ENCODE measurements at regions not wholly inside any gene's neighbourhood (a gene's known extent, or its start where the extent isn't known, plus 50 kb on each side); places are given as distances from the start of the nearest gene placed in this dataset.

DNA sequence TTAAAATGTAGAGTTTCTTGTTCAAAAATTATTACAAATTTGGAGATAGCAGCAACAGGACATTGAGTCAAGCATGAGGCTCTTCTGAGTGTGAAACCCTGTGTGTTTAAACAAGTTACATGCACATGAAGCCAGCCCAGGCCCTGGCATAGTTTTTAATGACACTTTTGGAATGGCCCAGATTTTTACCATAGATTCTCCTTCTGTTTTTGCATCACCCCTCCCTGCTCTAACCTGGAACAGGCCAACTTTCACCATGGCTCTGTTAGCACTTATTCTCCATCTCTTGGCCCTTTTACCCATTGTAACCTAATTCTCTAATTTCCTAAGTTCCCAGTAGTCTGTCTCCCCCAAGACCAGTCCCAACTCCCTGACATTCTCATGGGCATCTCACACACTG lies 63.1 kb upstream of the PRSS23 start:
- no peak overlapping the region for H2AFZ ChIP-seq
- peak overlapping the region; percentile 57 for H3K4me2 ChIP-seq
- H3K27me3 ChIP-seq (ENCODE audit: insufficient read depth, low read depth): no peaks in the 10 kb centered on the region
- DNase-seq: no peak
- no peaks in the 10 kb centered on the region for H3K79me2 ChIP-seq (ENCODE audit: low read depth)
- intact Hi-C loops (cut with micrococcal nuclease; ENCODE audit: unreplicated experiment): no loop called here
- H3K27ac ChIP-seq: peak overlapping the region; percentile 1; the same call in 1 of the 2 replicates
- ChIA-PET POLR2A (ENCODE audit: unreplicated experiment) (interaction anchor here (0.7 kb wide), 1 partner anchor 17 kb away, joined by 4 read pairs; no protein-coding TSS in a partner anchor), CTCF (interaction anchor here (0.6 kb wide), 1 partner anchor 375 kb away, joined by 8 read pairs; no protein-coding TSS in a partner anchor)
- peaks cover 91% of the 10 kb centered on the region for H3K4me1 ChIP-seq (replicated peaks; ENCODE audit: insufficient read depth)
- H3K36me3 ChIP-seq (ENCODE audit: low read depth): no peaks in the 10 kb centered on the region
- TF ChIP-seq, protein P1, sequence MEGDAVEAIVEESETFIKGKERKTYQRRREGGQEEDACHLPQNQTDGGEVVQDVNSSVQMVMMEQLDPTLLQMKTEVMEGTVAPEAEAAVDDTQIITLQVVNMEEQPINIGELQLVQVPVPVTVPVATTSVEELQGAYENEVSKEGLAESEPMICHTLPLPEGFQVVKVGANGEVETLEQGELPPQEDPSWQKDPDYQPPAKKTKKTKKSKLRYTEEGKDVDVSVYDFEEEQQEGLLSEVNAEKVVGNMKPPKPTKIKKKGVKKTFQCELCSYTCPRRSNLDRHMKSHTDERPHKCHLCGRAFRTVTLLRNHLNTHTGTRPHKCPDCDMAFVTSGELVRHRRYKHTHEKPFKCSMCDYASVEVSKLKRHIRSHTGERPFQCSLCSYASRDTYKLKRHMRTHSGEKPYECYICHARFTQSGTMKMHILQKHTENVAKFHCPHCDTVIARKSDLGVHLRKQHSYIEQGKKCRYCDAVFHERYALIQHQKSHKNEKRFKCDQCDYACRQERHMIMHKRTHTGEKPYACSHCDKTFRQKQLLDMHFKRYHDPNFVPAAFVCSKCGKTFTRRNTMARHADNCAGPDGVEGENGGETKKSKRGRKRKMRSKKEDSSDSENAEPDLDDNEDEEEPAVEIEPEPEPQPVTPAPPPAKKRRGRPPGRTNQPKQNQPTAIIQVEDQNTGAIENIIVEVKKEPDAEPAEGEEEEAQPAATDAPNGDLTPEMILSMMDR (conservative IDR thresholded peaks at IDR 0.05): no peak
- TF ChIP-seq EZH2 (IDR thresholded peaks at IDR 0.05; ENCODE audit: low read depth): no peak
- H4K20me1 ChIP-seq (ENCODE audit: insufficient read depth): no peaks in the 10 kb centered on the region
- H3K9me3 ChIP-seq (ENCODE audit: insufficient read depth, low read depth): peaks cover 8% of the 10 kb centered on the region
- H3K9me2 ChIP-seq (ENCODE audit: insufficient read depth): no peaks in the 10 kb centered on the region
- BruUV-seq (replicated peaks): no TSS peak
- H3K4me3 ChIP-seq: no peak overlapping the region
- peaks cover 62% of the 10 kb centered on the region for H3F3A ChIP-seq (ENCODE audit: insufficient read depth, low read depth)

DNA sequence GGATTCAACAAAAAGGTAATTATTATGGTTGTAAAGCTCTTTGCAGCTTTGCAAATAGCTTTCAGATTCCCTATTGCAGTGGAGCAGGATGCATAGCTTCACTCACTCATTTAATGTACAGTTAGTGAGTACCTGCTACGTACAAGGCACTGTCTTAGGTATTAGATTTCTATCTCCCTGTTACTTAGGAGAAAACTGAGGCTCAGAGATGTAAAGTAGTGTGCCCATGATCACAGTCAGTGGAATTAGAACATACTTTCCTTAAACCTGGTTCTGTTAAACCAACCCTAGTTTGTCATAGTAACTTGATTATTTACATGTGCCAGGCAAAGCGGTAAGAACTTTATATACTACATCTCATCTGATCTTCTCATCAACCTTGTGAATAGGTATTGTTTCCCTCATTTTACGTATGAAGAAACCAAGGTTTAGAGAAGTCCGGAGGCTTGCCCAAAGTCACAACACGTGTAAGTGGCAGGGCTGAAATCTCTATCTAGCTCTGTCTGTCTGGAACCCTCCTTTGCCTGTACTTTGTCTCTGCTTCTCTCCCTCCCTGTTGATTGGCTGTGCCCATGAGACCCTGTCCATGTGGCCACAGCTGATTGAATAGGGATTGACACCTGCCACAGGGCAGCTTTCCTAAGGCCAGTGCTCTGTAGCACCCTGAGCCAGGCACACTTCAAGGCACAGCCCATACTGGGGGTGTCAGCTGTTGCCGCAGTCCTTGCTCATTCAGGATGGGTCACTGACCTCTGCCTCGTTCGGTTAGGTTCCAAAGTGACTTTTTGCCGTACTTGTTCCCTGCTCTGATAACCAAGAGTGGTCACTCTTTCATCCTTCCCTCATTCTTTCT lies 63.8 kb upstream of the PRSS23 start:
- CTCF ChIA-PET: no interaction called here
- Histone ChIP-seq H3K4me2 (peak overlapping the region; percentile 57), H3K27ac (peak overlapping the region; percentile 76)

More for the DNA sequence above, 63.8 kb upstream of the PRSS23 start:
- no peak for TF ChIP-seq EZH2 (IDR thresholded peaks at IDR 0.05; ENCODE audit: low read depth)
- TF ChIP-seq, protein P1 (conservative IDR thresholded peaks at IDR 0.05): no peak
- Histone ChIP-seq H3F3A (ENCODE audit: insufficient read depth, low read depth) (peaks cover 55% of the 10 kb centered on the region), H3K36me3 (ENCODE audit: low read depth) (no peaks in the 10 kb centered on the region), H3K4me1 (replicated peaks; ENCODE audit: insufficient read depth) (peaks cover 83% of the 10 kb centered on the region), H3K9me3 (ENCODE audit: insufficient read depth, low read depth) (peaks cover 8% of the 10 kb centered on the region), H3K9me2 (ENCODE audit: insufficient read depth) (no peaks in the 10 kb centered on the region), H3K27me3 (ENCODE audit: insufficient read depth, low read depth) (no peaks in the 10 kb centered on the region), H4K20me1 (ENCODE audit: insufficient read depth) (no peaks in the 10 kb centered on the region), H2AFZ (no peak overlapping the region), H3K79me2 (ENCODE audit: low read depth) (no peaks in the 10 kb centered on the region), H3K4me3 (no peak overlapping the region)
- intact Hi-C loops (cut with micrococcal nuclease; ENCODE audit: unreplicated experiment): loop anchor here (1.0 kb wide), 1 partner anchor 212 kb away; no protein-coding TSS in a partner anchor
- DNase-seq: peak in 1 of 2 experiments; percentile 44
- BruUV-seq (replicated peaks): TSS peak; percentile 25
- POLR2A ChIA-PET (ENCODE audit: unreplicated experiment): interaction anchor here (0.5 to 1.1 kb wide), 9 partner anchors 10 to 264 kb away, joined by 3 to 7 read pairs (median 4); no protein-coding TSS in a partner anchor

Data from PC-9 (cell line).